Type B pancreatic cell (in vitro differentiated cells): ENCODE measurements at regions not wholly inside any gene's neighbourhood (a gene's known extent, or its start where the extent isn't known, plus 50 kb on each side); places are given as distances from the start of the nearest gene placed in this dataset.

Experiments used
- DNase-seq: peaks from one replicate; pipeline ENCODE4 v3.0.0; 2021; ENCODE audit warnings: mixed read lengths; ENCODE audit not compliant: unreplicated experiment; ENCODE audit errors: extremely low spot score
- H3K27ac Mint-ChIP-seq: 2 replicates; pipeline ENCODE4 v1.8.0; 2021; ENCODE audit warnings: mild to moderate bottlenecking, mixed read lengths
- H3K27me3 Mint-ChIP-seq: 2 replicates; pipeline ENCODE4 v1.8.0; 2021; ENCODE audit warnings: mixed read lengths
- H3K36me3 Mint-ChIP-seq: 2 replicates; pipeline ENCODE4 v1.8.0; 2021; ENCODE audit warnings: mixed read lengths
- H3K4me1 Mint-ChIP-seq: one replicate; pipeline ENCODE4 v1.8.0; 2021; ENCODE audit warnings: mixed read lengths; ENCODE audit not compliant: unreplicated experiment
- H3K4me3 Mint-ChIP-seq: 2 replicates; pipeline ENCODE4 v1.8.0; 2021; ENCODE audit warnings: mild to moderate bottlenecking, mixed read lengths
- H3K9me3 Mint-ChIP-seq: 2 replicates; pipeline ENCODE4 v1.8.0; 2021; ENCODE audit warnings: mixed read lengths
- TF ChIP-seq, protein P1 (sequence below): fragments of 200-600 bp; sonication (generic); conservative IDR thresholded peaks from 2 replicates; pipeline ENCODE4 v1.5.0; 2021; ENCODE audit warnings: antibody characterized with exemption, mild to moderate bottlenecking

DNA sequence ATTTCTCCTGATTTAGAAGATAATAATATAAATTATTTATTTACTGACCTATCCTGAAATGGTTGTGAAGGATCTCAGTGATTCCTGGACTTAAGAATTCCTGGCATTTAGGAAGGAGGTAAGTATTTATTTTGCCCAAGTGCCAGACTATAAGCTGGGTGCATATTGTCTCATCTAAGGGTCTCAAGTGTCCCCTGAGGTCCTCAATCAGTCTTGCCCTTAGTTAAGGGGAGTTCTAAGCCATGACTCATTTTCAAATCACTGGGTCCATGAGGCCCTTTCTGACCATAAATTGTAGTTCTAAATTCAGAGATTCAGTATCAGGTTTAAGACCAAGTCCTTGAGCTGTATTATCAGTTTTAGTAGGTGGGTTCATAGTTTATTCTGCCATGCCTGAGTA lies 251.6 kb upstream of the MEOX2 start:
- Mint-ChIP-seq H3K4me3 (no peak overlapping the region), H3K4me1 (no peaks in the 10 kb centered on the region), H3K27me3 (no peaks in the 10 kb centered on the region), H3K36me3 (no peaks in the 10 kb centered on the region), H3K9me3 (peaks cover 4% of the 10 kb centered on the region), H3K27ac (no peak overlapping the region)
- TF ChIP-seq, protein P1, sequence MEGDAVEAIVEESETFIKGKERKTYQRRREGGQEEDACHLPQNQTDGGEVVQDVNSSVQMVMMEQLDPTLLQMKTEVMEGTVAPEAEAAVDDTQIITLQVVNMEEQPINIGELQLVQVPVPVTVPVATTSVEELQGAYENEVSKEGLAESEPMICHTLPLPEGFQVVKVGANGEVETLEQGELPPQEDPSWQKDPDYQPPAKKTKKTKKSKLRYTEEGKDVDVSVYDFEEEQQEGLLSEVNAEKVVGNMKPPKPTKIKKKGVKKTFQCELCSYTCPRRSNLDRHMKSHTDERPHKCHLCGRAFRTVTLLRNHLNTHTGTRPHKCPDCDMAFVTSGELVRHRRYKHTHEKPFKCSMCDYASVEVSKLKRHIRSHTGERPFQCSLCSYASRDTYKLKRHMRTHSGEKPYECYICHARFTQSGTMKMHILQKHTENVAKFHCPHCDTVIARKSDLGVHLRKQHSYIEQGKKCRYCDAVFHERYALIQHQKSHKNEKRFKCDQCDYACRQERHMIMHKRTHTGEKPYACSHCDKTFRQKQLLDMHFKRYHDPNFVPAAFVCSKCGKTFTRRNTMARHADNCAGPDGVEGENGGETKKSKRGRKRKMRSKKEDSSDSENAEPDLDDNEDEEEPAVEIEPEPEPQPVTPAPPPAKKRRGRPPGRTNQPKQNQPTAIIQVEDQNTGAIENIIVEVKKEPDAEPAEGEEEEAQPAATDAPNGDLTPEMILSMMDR: no peak
- DNase-seq: no peak

DNA sequence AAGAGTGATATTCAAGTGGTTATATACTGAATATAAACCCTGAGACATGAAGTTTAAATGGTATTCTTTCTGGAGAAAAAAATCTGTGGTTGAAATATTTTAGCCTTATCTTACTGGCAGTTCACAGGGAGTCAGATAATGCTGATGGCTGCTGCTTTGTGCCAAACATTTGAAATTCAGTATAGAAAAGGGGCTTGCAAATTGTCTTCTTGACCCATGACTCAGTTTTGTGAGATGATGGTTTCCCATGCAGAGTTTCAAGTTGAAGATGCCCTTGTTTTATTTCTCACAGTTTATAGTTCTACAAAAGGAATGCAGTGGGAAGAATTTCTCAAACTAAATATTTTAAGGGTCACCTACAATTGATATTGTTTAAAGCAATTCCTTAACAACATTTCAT lies 251.1 kb upstream of the MEOX2 start:
- no peak for DNase-seq
- TF ChIP-seq, protein P1: no peak
- Mint-ChIP-seq H3K4me3 (no peak overlapping the region), H3K36me3 (no peaks in the 10 kb centered on the region), H3K27me3 (no peaks in the 10 kb centered on the region), H3K9me3 (peaks cover 4% of the 10 kb centered on the region), H3K4me1 (no peaks in the 10 kb centered on the region), H3K27ac (no peak overlapping the region)

DNA sequence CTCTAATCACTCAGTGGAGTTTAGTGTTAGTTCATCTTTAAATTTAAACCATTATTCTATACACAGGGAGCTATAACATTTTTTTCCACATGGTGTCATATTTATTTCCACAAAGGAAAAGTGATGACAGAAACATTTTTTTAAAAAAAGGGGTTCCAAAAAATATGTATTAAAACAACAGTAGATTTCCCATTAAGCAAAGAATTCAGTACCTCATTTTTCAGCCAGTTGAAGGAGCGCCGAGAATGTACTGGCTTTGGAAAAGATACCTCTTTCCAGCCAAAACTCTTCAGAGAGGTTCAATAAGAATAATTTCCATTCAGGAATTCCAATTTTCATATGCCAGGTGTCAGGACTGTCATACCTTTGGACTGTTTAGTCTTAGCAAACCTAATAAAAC lies 250.5 kb upstream of the MEOX2 start:
- DNase-seq: no peak
- TF ChIP-seq, protein P1: no peak
- no peaks in the 10 kb centered on the region for H3K4me1 Mint-ChIP-seq
- H3K4me3 Mint-ChIP-seq: no peak overlapping the region
- peaks cover 4% of the 10 kb centered on the region for H3K9me3 Mint-ChIP-seq
- no peak overlapping the region for H3K27ac Mint-ChIP-seq
- H3K27me3 Mint-ChIP-seq: no peaks in the 10 kb centered on the region
- no peaks in the 10 kb centered on the region for H3K36me3 Mint-ChIP-seq

DNA sequence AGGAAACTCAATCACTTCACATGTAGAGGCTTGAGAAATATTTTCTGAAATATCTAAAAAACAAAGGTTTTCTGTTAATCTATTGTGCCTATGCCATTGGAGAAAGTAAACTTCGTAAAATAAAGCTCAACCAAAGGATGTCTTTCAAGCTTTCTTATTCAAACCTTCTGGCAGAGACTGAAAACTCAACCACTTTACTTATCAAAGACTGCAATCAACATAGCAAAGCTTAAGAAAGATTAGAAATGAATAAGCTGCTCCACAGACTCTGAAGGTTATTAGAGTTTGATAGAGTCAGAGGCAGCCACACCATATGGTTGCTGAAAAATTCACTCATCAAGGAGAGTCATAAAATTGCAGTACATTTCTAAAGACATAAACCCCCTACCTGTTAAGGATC lies 245.8 kb upstream of the MEOX2 start:
- peaks cover 1% of the 10 kb centered on the region for H3K9me3 Mint-ChIP-seq
- TF ChIP-seq, protein P1: no peak
- H3K27me3 Mint-ChIP-seq: no peaks in the 10 kb centered on the region
- H3K36me3 Mint-ChIP-seq: no peaks in the 10 kb centered on the region
- no peaks in the 10 kb centered on the region for H3K4me1 Mint-ChIP-seq
- no peak for DNase-seq
- H3K27ac Mint-ChIP-seq: no peak overlapping the region
- no peak overlapping the region for H3K4me3 Mint-ChIP-seq

DNA sequence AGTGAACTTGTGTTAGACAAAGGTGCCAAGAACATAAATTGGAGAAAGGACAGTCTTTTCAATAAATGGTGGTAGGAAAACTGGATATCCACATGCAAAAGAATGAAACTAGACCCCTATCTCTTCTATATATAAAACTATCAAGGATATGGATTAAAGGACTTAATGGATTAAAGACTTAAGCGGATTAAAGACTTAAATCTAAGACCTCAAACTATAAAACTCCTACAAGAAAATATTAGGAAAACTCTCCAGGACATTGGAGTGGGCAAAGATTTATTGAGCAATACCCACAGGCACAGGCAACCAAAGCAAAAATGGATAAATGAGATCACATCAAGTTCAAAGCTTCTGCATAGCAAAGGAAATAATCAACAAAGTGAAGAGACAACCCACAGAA lies 242.9 kb upstream of the MEOX2 start:
- Mint-ChIP-seq H3K4me3 (no peak overlapping the region), H3K27me3 (no peaks in the 10 kb centered on the region), H3K27ac (no peak overlapping the region), H3K4me1 (no peaks in the 10 kb centered on the region), H3K36me3 (no peaks in the 10 kb centered on the region), H3K9me3 (peaks cover 9% of the 10 kb centered on the region)
- no peak for DNase-seq
- TF ChIP-seq, protein P1: no peak

DNA sequence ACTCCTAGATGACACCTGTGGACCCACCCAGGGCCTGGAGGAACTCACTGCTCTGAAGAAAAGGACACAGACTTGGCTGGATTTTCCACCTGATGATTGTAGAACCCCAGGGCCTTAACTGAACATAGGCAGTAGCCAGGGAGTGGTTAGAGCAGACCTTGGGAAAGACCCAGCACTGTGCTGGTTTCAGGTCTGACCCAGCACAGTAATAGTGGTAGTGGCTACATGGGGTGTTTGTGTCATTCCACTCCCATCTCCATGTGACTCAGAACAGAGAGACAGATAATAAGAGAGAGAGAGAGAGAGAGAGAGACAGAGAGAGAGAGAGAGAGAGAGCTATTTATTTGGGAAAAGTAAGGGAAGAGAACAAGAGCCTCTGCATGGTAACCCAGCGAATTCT lies 239.1 kb upstream of the MEOX2 start:
- Mint-ChIP-seq H3K36me3 (no peaks in the 10 kb centered on the region), H3K4me1 (no peaks in the 10 kb centered on the region), H3K27me3 (no peaks in the 10 kb centered on the region), H3K9me3 (peaks cover 14% of the 10 kb centered on the region), H3K4me3 (no peak overlapping the region), H3K27ac (no peak overlapping the region)
- TF ChIP-seq, protein P1: no peak
- no peak for DNase-seq
